ENCODE measurements at regions not wholly inside any gene's neighbourhood (a gene's known extent, or its start where the extent isn't known, plus 50 kb on each side); places are given as distances from the start of the nearest gene placed in this dataset.

GRCh38 chr2:5060956-5061355, 631.2 kb upstream of the SOX11 start:
- H3K27me3 ChIP-seq (ENCODE audit: control insufficient read depth in 2 of 2, insufficient read depth in 2 of 2, low read length in 2 of 2), result no peaks in the 10 kb centered on the region
- H3K27ac ChIP-seq (ENCODE audit: low read depth in 2 of 2, low read length in 2 of 2), result no peak overlapping the region
- H3K36me3 ChIP-seq (ENCODE audit: control insufficient read depth in 2 of 2, insufficient read depth in 2 of 2, low read length in 2 of 2), result no peaks in the 10 kb centered on the region
- no peaks in the 10 kb centered on the region for H3K4me1 ChIP-seq (ENCODE audit: control insufficient read depth in 2 of 2, insufficient read depth in 2 of 2, low read length in 2 of 2)
- no peak overlapping the region for H3K9ac ChIP-seq (ENCODE audit: low read depth in 1 of 2, low read length in 2 of 2)
- no peak overlapping the region for H3K4me3 ChIP-seq (ENCODE audit: low read length in 2 of 2)
- H3K9me3 ChIP-seq (ENCODE audit: control insufficient read depth in 2 of 2, low read length in 2 of 2), result no peaks in the 10 kb centered on the region

- Histone ChIP-seq H3K9ac (ENCODE audit: low read depth in 1 of 2, low read length in 2 of 2) (no peak overlapping the region), H3K4me3 (ENCODE audit: low read length in 2 of 2) (no peak overlapping the region), H3K4me1 (ENCODE audit: control insufficient read depth in 2 of 2, insufficient read depth in 2 of 2, low read length in 2 of 2) (no peaks in the 10 kb centered on the region), H3K36me3 (ENCODE audit: control insufficient read depth in 2 of 2, insufficient read depth in 2 of 2, low read length in 2 of 2) (no peaks in the 10 kb centered on the region), H3K9me3 (ENCODE audit: control insufficient read depth in 2 of 2, low read length in 2 of 2) (peaks cover 2 to 4% of the 10 kb centered on the region in 2 donors), H3K27me3 (ENCODE audit: control insufficient read depth in 2 of 2, insufficient read depth in 2 of 2, low read length in 2 of 2) (no peaks in the 10 kb centered on the region), H3K27ac (ENCODE audit: low read depth in 2 of 2, low read length in 2 of 2) (no peak overlapping the region)
Measured at GRCh38 chr2:5064687-5065086, 627.5 kb upstream of the SOX11 start.

DNA sequence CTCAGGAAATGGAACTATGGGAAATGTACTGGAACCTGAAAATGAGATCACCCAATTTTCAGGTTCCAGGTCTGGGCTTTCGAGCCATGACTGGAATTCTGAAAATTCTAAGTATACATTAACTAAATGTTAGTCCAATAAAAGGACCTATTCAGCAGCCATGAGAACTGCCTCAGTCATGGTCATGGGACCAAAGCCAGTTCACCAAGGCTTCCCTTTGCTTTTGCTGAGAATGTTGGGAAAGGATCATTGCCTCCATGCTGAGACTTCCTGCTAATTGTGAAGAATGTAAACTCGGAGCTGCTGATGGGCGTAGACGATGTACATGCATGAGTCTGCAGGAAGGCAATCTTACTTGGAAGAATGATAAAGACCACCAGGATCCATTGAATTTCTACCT, 624.4 kb upstream of the SOX11 start:
- H3K4me3 ChIP-seq (ENCODE audit: low read length in 2 of 2), result no peak overlapping the region
- H3K36me3 ChIP-seq (ENCODE audit: control insufficient read depth in 2 of 2, insufficient read depth in 2 of 2, low read length in 2 of 2), result no peaks in the 10 kb centered on the region
- no peak overlapping the region for H3K27ac ChIP-seq (ENCODE audit: low read depth in 2 of 2, low read length in 2 of 2)
- no peaks in the 10 kb centered on the region for H3K4me1 ChIP-seq (ENCODE audit: control insufficient read depth in 2 of 2, insufficient read depth in 2 of 2, low read length in 2 of 2)
- peaks cover 4 to 5% of the 10 kb centered on the region in 2 donors for H3K9me3 ChIP-seq (ENCODE audit: control insufficient read depth in 2 of 2, low read length in 2 of 2)
- H3K27me3 ChIP-seq (ENCODE audit: control insufficient read depth in 2 of 2, insufficient read depth in 2 of 2, low read length in 2 of 2), result no peaks in the 10 kb centered on the region
- H3K9ac ChIP-seq (ENCODE audit: low read depth in 1 of 2, low read length in 2 of 2), result no peak overlapping the region

DNA sequence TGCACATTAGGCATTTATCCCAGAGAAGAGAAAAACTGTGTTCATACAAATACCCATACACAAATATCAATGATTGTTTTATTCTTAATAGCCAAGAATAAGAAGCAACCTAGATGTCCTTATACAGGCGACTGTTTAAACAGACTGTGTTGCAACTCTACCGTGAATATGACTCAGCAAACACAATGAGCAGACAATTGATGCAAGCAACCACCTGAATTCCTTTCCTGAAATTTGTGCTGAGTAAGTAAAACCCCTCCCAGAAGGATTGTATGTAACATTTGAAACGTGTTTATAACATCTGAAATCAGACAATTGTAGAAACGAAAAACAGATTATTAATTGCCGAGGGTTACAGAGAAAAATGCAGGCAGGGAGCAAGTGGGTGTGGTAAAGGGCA, 621.9 kb upstream of the SOX11 start:
- Histone ChIP-seq H3K9ac (ENCODE audit: low read depth in 1 of 2, low read length in 2 of 2) (no peak overlapping the region), H3K27ac (ENCODE audit: low read depth in 2 of 2, low read length in 2 of 2) (no peak overlapping the region), H3K4me3 (ENCODE audit: low read length in 2 of 2) (no peak overlapping the region), H3K9me3 (ENCODE audit: control insufficient read depth in 2 of 2, low read length in 2 of 2) (peaks cover 4 to 5% of the 10 kb centered on the region in 2 donors), H3K27me3 (ENCODE audit: control insufficient read depth in 2 of 2, insufficient read depth in 2 of 2, low read length in 2 of 2) (no peaks in the 10 kb centered on the region), H3K36me3 (ENCODE audit: control insufficient read depth in 2 of 2, insufficient read depth in 2 of 2, low read length in 2 of 2) (no peaks in the 10 kb centered on the region), H3K4me1 (ENCODE audit: control insufficient read depth in 2 of 2, insufficient read depth in 2 of 2, low read length in 2 of 2) (no peaks in the 10 kb centered on the region)

DNA sequence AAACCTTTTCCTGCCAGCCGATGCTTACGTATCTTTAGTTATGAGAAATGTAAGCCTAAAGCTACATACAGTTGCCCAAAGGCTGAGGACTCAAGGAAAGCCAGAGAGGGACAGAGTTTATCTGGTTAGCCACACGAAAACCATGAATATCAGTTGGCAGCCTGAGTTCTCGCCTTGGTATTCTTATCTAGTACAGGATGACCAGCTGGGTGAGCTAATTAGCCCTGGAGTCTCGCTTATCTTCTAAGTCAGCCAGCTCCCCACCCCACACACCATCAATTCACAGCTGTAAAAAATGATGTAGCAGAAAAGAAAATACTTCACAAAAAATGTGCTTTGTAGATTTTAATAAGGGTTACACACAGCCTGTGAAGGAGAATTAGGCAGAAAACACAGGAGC, 617.5 kb upstream of the SOX11 start:
- Histone ChIP-seq H3K36me3 (ENCODE audit: control insufficient read depth in 2 of 2, insufficient read depth in 2 of 2, low read length in 2 of 2) (no peaks in the 10 kb centered on the region), H3K9ac (ENCODE audit: low read depth in 1 of 2, low read length in 2 of 2) (no peak overlapping the region), H3K27me3 (ENCODE audit: control insufficient read depth in 2 of 2, insufficient read depth in 2 of 2, low read length in 2 of 2) (no peaks in the 10 kb centered on the region), H3K4me1 (ENCODE audit: control insufficient read depth in 2 of 2, insufficient read depth in 2 of 2, low read length in 2 of 2) (no peaks in the 10 kb centered on the region), H3K4me3 (ENCODE audit: low read length in 2 of 2) (no peak overlapping the region), H3K27ac (ENCODE audit: low read depth in 2 of 2, low read length in 2 of 2) (no peak overlapping the region), H3K9me3 (ENCODE audit: control insufficient read depth in 2 of 2, low read length in 2 of 2) (peaks cover 0 to 3% of the 10 kb centered on the region in 2 donors)

- no peak overlapping the region for H3K9ac ChIP-seq (ENCODE audit: low read depth in 1 of 2, low read length in 2 of 2)
- H3K27me3 ChIP-seq (ENCODE audit: control insufficient read depth in 2 of 2, insufficient read depth in 2 of 2, low read length in 2 of 2), result no peaks in the 10 kb centered on the region
- no peak overlapping the region for H3K4me3 ChIP-seq (ENCODE audit: low read length in 2 of 2)
- H3K36me3 ChIP-seq (ENCODE audit: control insufficient read depth in 2 of 2, insufficient read depth in 2 of 2, low read length in 2 of 2), result no peaks in the 10 kb centered on the region
- H3K9me3 ChIP-seq (ENCODE audit: control insufficient read depth in 2 of 2, low read length in 2 of 2), result no peaks in the 10 kb centered on the region
- H3K27ac ChIP-seq (ENCODE audit: low read depth in 2 of 2, low read length in 2 of 2), result no peak overlapping the region
- H3K4me1 ChIP-seq (ENCODE audit: control insufficient read depth in 2 of 2, insufficient read depth in 2 of 2, low read length in 2 of 2), result no peaks in the 10 kb centered on the region
Measured at GRCh38 chr2:5076599-5076998, 615.6 kb upstream of the SOX11 start.

DNA sequence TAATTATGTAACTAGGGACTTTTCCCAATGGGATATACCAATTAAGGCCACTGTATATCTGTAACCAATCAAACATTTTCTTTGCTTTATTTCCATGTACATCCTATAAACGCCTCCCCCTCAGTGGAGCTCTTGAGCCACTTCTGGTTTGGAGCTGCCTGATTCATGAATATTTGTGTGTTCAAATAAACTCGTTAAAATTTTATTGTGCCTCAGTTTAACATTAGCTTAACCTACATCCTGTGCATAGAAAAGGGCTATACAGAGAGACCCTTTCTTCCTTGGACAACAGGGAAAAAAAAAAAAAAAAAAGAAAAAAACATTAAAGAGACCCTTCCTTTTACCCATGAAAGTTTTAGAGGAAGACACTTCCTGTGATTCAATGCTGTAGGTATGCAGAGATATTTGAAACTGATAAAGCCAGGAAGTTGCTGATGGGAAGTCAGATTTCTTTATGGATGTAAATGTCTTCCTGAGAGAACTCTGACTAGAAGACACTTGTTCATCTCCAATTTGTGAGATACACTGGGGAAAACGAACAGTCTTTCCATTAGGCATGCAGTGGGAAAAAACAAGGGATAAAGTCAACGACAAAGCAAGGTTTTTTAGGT, 614.6 kb upstream of the SOX11 start:
- H3K36me3 ChIP-seq (ENCODE audit: control insufficient read depth in 2 of 2, insufficient read depth in 2 of 2, low read length in 2 of 2), result no peaks in the 10 kb centered on the region
- no peaks in the 10 kb centered on the region for H3K27me3 ChIP-seq (ENCODE audit: control insufficient read depth in 2 of 2, insufficient read depth in 2 of 2, low read length in 2 of 2)

DNA sequence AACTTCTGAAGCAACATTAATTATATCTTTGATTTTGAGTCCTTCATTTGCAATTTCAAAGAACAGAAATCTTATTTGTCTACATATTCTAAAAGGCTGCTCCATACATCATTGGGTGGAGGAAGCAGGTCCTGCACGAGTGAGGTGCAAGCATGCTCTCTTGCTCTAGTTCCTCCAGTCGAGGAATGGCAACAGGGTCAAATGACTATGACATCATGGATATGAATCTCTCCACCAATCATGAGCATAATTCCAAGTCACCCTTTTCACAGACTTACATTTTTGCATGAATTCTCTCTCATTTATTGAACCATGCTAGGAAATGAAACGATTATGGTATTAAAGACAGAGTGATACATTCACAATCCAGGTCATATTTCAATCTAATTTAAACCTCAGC, 608.8 kb upstream of the SOX11 start:
- Histone ChIP-seq H3K9me3 (ENCODE audit: control insufficient read depth in 2 of 2, low read length in 2 of 2) (peaks cover 0 to 2% of the 10 kb centered on the region in 2 donors), H3K4me1 (ENCODE audit: control insufficient read depth in 2 of 2, insufficient read depth in 2 of 2, low read length in 2 of 2) (no peaks in the 10 kb centered on the region)

More for the DNA sequence above, 614.6 kb upstream of the SOX11 start:
- Histone ChIP-seq H3K9me3 (ENCODE audit: control insufficient read depth in 2 of 2, low read length in 2 of 2) (no peaks in the 10 kb centered on the region), H3K27ac (ENCODE audit: low read depth in 2 of 2, low read length in 2 of 2) (no peak overlapping the region), H3K4me1 (ENCODE audit: control insufficient read depth in 2 of 2, insufficient read depth in 2 of 2, low read length in 2 of 2) (no peaks in the 10 kb centered on the region), H3K9ac (ENCODE audit: low read depth in 1 of 2, low read length in 2 of 2) (no peak overlapping the region), H3K4me3 (ENCODE audit: low read length in 2 of 2) (no peak overlapping the region)

GRCh38 chr2:5089409-5089808, 602.8 kb upstream of the SOX11 start:
- Histone ChIP-seq H3K9ac (ENCODE audit: low read depth in 1 of 2, low read length in 2 of 2) (no peak overlapping the region), H3K9me3 (ENCODE audit: control insufficient read depth in 2 of 2, low read length in 2 of 2) (peaks cover 2 to 4% of the 10 kb centered on the region in 2 donors), H3K4me1 (ENCODE audit: control insufficient read depth in 2 of 2, insufficient read depth in 2 of 2, low read length in 2 of 2) (no peaks in the 10 kb centered on the region), H3K36me3 (ENCODE audit: control insufficient read depth in 2 of 2, insufficient read depth in 2 of 2, low read length in 2 of 2) (no peaks in the 10 kb centered on the region), H3K27me3 (ENCODE audit: control insufficient read depth in 2 of 2, insufficient read depth in 2 of 2, low read length in 2 of 2) (no peaks in the 10 kb centered on the region), H3K4me3 (ENCODE audit: low read length in 2 of 2) (no peak overlapping the region), H3K27ac (ENCODE audit: low read depth in 2 of 2, low read length in 2 of 2) (no peak overlapping the region)

More for the DNA sequence above, 608.8 kb upstream of the SOX11 start:
- Histone ChIP-seq H3K4me3 (ENCODE audit: low read length in 2 of 2) (no peak overlapping the region), H3K36me3 (ENCODE audit: control insufficient read depth in 2 of 2, insufficient read depth in 2 of 2, low read length in 2 of 2) (no peaks in the 10 kb centered on the region), H3K27me3 (ENCODE audit: control insufficient read depth in 2 of 2, insufficient read depth in 2 of 2, low read length in 2 of 2) (no peaks in the 10 kb centered on the region), H3K27ac (ENCODE audit: low read depth in 2 of 2, low read length in 2 of 2) (no peak overlapping the region), H3K9ac (ENCODE audit: low read depth in 1 of 2, low read length in 2 of 2) (no peak overlapping the region)

- Histone ChIP-seq H3K27ac (ENCODE audit: low read depth in 2 of 2, low read length in 2 of 2) (no peak overlapping the region), H3K27me3 (ENCODE audit: control insufficient read depth in 2 of 2, insufficient read depth in 2 of 2, low read length in 2 of 2) (no peaks in the 10 kb centered on the region), H3K9me3 (ENCODE audit: control insufficient read depth in 2 of 2, low read length in 2 of 2) (peaks cover 0 to 6% of the 10 kb centered on the region in 2 donors), H3K36me3 (ENCODE audit: control insufficient read depth in 2 of 2, insufficient read depth in 2 of 2, low read length in 2 of 2) (no peaks in the 10 kb centered on the region), H3K9ac (ENCODE audit: low read depth in 1 of 2, low read length in 2 of 2) (no peak overlapping the region), H3K4me3 (ENCODE audit: low read length in 2 of 2) (no peak overlapping the region), H3K4me1 (ENCODE audit: control insufficient read depth in 2 of 2, insufficient read depth in 2 of 2, low read length in 2 of 2) (no peaks in the 10 kb centered on the region)
Measured at GRCh38 chr2:5093056-5093455, 599.1 kb upstream of the SOX11 start.

- Histone ChIP-seq H3K9me3 (ENCODE audit: control insufficient read depth in 2 of 2, low read length in 2 of 2) (peaks cover 0 to 6% of the 10 kb centered on the region in 2 donors), H3K4me1 (ENCODE audit: control insufficient read depth in 2 of 2, insufficient read depth in 2 of 2, low read length in 2 of 2) (no peaks in the 10 kb centered on the region), H3K9ac (ENCODE audit: low read depth in 1 of 2, low read length in 2 of 2) (no peak overlapping the region), H3K4me3 (ENCODE audit: low read length in 2 of 2) (no peak overlapping the region), H3K27me3 (ENCODE audit: control insufficient read depth in 2 of 2, insufficient read depth in 2 of 2, low read length in 2 of 2) (no peaks in the 10 kb centered on the region), H3K36me3 (ENCODE audit: control insufficient read depth in 2 of 2, insufficient read depth in 2 of 2, low read length in 2 of 2) (no peaks in the 10 kb centered on the region), H3K27ac (ENCODE audit: low read depth in 2 of 2, low read length in 2 of 2) (no peak overlapping the region)
Measured at GRCh38 chr2:5093518-5093917, 598.7 kb upstream of the SOX11 start.
